ENCODE measurements at regions not wholly inside any gene's neighbourhood (a gene's known extent, or its start where the extent isn't known, plus 50 kb on each side); places are given as distances from the start of the nearest gene placed in this dataset.

GRCh38 chr1:177891809-177892208 lies 78.0 kb downstream of the SEC16B start:
- no peaks in the 10 kb centered on the region for H3K27me3 ChIP-seq (ENCODE audit: low read length)
- TF ChIP-seq CTCF (IDR thresholded peaks at IDR 0.05; ENCODE audit: insufficient read depth, low read length, poor library complexity, severe bottlenecking) (no peak), EZH2phosphoT487 (conservative IDR thresholded peaks at IDR 0.05; ENCODE audit: low read length) (no peak)

GRCh38 chr1:177890479-177890878 lies 79.4 kb downstream of the SEC16B start:
- no peak overlapping the region for H2AFZ ChIP-seq (ENCODE audit: low read depth, low read length, severe bottlenecking)
- no peaks in the 10 kb centered on the region for H3K27me3 ChIP-seq (ENCODE audit: low read length)
- H3K4me2 ChIP-seq (ENCODE audit: low read depth, low read length, poor library complexity, severe bottlenecking), result no peak overlapping the region
- peaks cover 8% of the 10 kb centered on the region; the same call in 1 of the 2 replicates for H3K9me3 ChIP-seq (ENCODE audit: insufficient read depth, low read length)
- H3K27ac ChIP-seq (ENCODE audit: low read depth, low read length), result no peak overlapping the region
- TF ChIP-seq EZH2phosphoT487 (conservative IDR thresholded peaks at IDR 0.05; ENCODE audit: low read length) (no peak), CTCF (IDR thresholded peaks at IDR 0.05; ENCODE audit: insufficient read depth, low read length, poor library complexity, severe bottlenecking) (no peak)
- H3F3A ChIP-seq (ENCODE audit: insufficient read depth), result no peaks in the 10 kb centered on the region
- no peaks in the 10 kb centered on the region for H4K20me1 ChIP-seq (ENCODE audit: low read depth, low read length)
- H3K79me2 ChIP-seq (ENCODE audit: insufficient read depth, low read length), result no peaks in the 10 kb centered on the region
- H3K9ac ChIP-seq (ENCODE audit: low read length), result no peak overlapping the region
- no peaks in the 10 kb centered on the region for H3K9me2 ChIP-seq (replicated peaks; ENCODE audit: insufficient read depth, low read length)
- no peaks in the 10 kb centered on the region for H3K36me3 ChIP-seq (ENCODE audit: low read length)
- no peak overlapping the region for H3K4me3 ChIP-seq (ENCODE audit: insufficient read depth, low read length, poor library complexity, severe bottlenecking)

More at GRCh38 chr1:177891809-177892208, 78.0 kb downstream of the SEC16B start:
- H4K20me1 ChIP-seq (ENCODE audit: low read depth, low read length), result no peaks in the 10 kb centered on the region
- no peak overlapping the region for H3K27ac ChIP-seq (ENCODE audit: low read depth, low read length)
- H3K4me2 ChIP-seq (ENCODE audit: low read depth, low read length, poor library complexity, severe bottlenecking), result no peak overlapping the region
- no peaks in the 10 kb centered on the region for H3K36me3 ChIP-seq (ENCODE audit: low read length)
- peaks cover 8% of the 10 kb centered on the region; the same call in 1 of the 2 replicates for H3K9me3 ChIP-seq (ENCODE audit: insufficient read depth, low read length)
- H3F3A ChIP-seq (ENCODE audit: insufficient read depth), result no peaks in the 10 kb centered on the region
- H3K4me3 ChIP-seq (ENCODE audit: insufficient read depth, low read length, poor library complexity, severe bottlenecking), result no peak overlapping the region
- no peaks in the 10 kb centered on the region for H3K79me2 ChIP-seq (ENCODE audit: insufficient read depth, low read length)
- no peaks in the 10 kb centered on the region for H3K9me2 ChIP-seq (replicated peaks; ENCODE audit: insufficient read depth, low read length)
- no peak overlapping the region for H3K9ac ChIP-seq (ENCODE audit: low read length)
- no peak overlapping the region for H2AFZ ChIP-seq (ENCODE audit: low read depth, low read length, severe bottlenecking)

GRCh38 chr1:177884479-177885021 lies 85.3 kb downstream of the SEC16B start:
- Histone ChIP-seq H3K27ac (ENCODE audit: low read depth, low read length) (no peak overlapping the region), H3F3A (ENCODE audit: insufficient read depth) (no peaks in the 10 kb centered on the region), H3K27me3 (ENCODE audit: low read length) (no peaks in the 10 kb centered on the region), H3K9ac (ENCODE audit: low read length) (no peak overlapping the region), H3K36me3 (ENCODE audit: low read length) (no peaks in the 10 kb centered on the region), H3K4me3 (ENCODE audit: insufficient read depth, low read length, poor library complexity, severe bottlenecking) (no peak overlapping the region), H3K9me2 (replicated peaks; ENCODE audit: insufficient read depth, low read length) (no peaks in the 10 kb centered on the region), H3K9me3 (ENCODE audit: insufficient read depth, low read length) (no peaks in the 10 kb centered on the region), H3K79me2 (ENCODE audit: insufficient read depth, low read length) (no peaks in the 10 kb centered on the region), H4K20me1 (ENCODE audit: low read depth, low read length) (no peaks in the 10 kb centered on the region), H2AFZ (ENCODE audit: low read depth, low read length, severe bottlenecking) (no peak overlapping the region), H3K4me2 (ENCODE audit: low read depth, low read length, poor library complexity, severe bottlenecking) (no peak overlapping the region)
- TF ChIP-seq EZH2phosphoT487 (conservative IDR thresholded peaks at IDR 0.05; ENCODE audit: low read length) (no peak), CTCF (IDR thresholded peaks at IDR 0.05; ENCODE audit: insufficient read depth, low read length, poor library complexity, severe bottlenecking) (no peak)

Data from SU-DHL-6 (cell line).